Karpas-422 (cell line): ENCODE measurements at regions not wholly inside any gene's neighbourhood (a gene's known extent, or its start where the extent isn't known, plus 50 kb on each side); places are given as distances from the start of the nearest gene placed in this dataset.

Source experiments
- DNase-seq: peaks from one replicate; pipeline ENCODE4 v3.0.0-alpha.2; 2015
- H2AFZ ChIP-seq: fragments of 200-600 bp; sonication (generic); 2 replicates; pipeline ENCODE4 v1.6.1; 2014; ENCODE audit warnings: antibody characterized with exemption, low read length, mixed read lengths
- H3K27ac ChIP-seq: fragments of 200-600 bp; sonication (generic); 2 replicates; pipeline ENCODE4 v1.5.1; 2014; ENCODE audit warnings: mild to moderate bottlenecking, low read length, moderate library complexity
- H3K27me3 ChIP-seq: fragments of 200-600 bp; sonication (generic); 2 replicates; pipeline ENCODE4 v1.6.1; 2014; ENCODE audit warnings: low read length, mixed read lengths
- H3K36me3 ChIP-seq: fragments of 200-600 bp; sonication (generic); 2 replicates; pipeline ENCODE4 v1.6.1; 2014; ENCODE audit warnings: low read length, mixed read lengths; ENCODE audit not compliant: insufficient read depth
- H3K4me1 ChIP-seq: fragments of 200-600 bp; sonication (generic); 2 replicates; pipeline ENCODE4 v1.6.1; 2014; ENCODE audit warnings: mild to moderate bottlenecking, low read length, mixed read lengths
- H3K4me2 ChIP-seq: fragments of 200-600 bp; sonication (generic); 2 replicates; pipeline ENCODE4 v1.6.1; 2014; ENCODE audit warnings: low read length, low read depth, mild to moderate bottlenecking; ENCODE audit not compliant: poor library complexity, severe bottlenecking
- H3K4me3 ChIP-seq: fragments of 200-600 bp; sonication (generic); 2 replicates; pipeline ENCODE4 v1.5.1; 2014; ENCODE audit warnings: mild to moderate bottlenecking, antibody characterized with exemption, low read length, mixed read lengths
- H3K79me2 ChIP-seq: fragments of 200-600 bp; sonication (generic); 2 replicates; pipeline ENCODE4 v1.6.1; 2014; ENCODE audit warnings: mild to moderate bottlenecking, low read length, mixed read lengths
- H3K9ac ChIP-seq: fragments of 200-600 bp; sonication (generic); 2 replicates; pipeline ENCODE4 v1.6.0; 2014; ENCODE audit warnings: low read length
- H3K9me2 ChIP-seq: fragments of 200-600 bp; sonication (generic), shearing (Covaris generic); replicated peaks from 2 replicates; pipeline ENCODE4 v1.6.0; 2014; ENCODE audit warnings: mild to moderate bottlenecking, low read length, moderate library complexity; ENCODE audit not compliant: insufficient read depth
- H3K9me3 ChIP-seq: fragments of 300-700, 200-600 bp; sonication (generic); 2 replicates; pipeline ENCODE4 v1.6.1; 2014; ENCODE audit warnings: low read length, mixed read lengths
- H4K20me1 ChIP-seq: fragments of 200-600 bp; sonication (generic); 2 replicates; pipeline ENCODE4 v1.6.1; 2014; ENCODE audit warnings: mild to moderate bottlenecking, antibody characterized with exemption, low read length, low read depth; ENCODE audit not compliant: insufficient read depth

DNA sequence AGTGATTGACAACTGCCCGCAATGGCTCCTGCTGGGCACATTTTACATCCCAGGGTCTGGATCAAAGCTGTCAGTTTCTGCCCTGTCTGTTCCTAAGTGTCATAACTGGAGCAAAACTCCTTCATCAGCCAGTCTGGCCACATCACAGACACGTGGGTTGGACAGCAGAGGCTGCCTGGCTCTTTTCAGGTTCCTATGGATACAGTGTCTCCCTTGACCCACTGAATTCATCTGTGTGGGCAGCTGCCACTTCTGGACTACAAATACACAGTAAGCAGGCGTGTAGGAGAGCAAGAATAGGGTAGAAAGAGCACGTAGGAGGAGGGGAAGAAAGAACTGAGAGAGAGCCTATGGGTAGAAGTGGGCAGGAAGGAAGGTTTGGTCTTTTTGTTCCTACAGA is 238.0 kb downstream of the ENC1 start:
- Histone ChIP-seq H3K4me1 (no peaks in the 10 kb centered on the region), H3K9me3 (no peaks in the 10 kb centered on the region), H3K36me3 (no peaks in the 10 kb centered on the region), H4K20me1 (no peaks in the 10 kb centered on the region), H3K4me2 (no peak overlapping the region), H3K4me3 (no peak overlapping the region), H3K27ac (no peak overlapping the region), H3K9ac (no peak overlapping the region), H3K27me3 (no peaks in the 10 kb centered on the region), H2AFZ (no peak overlapping the region), H3K9me2 (no peaks in the 10 kb centered on the region), H3K79me2 (no peaks in the 10 kb centered on the region)
- DNase-seq = no peak

- Histone ChIP-seq H3K27ac (no peak overlapping the region), H3K4me3 (no peak overlapping the region), H4K20me1 (no peaks in the 10 kb centered on the region), H3K4me2 (no peak overlapping the region), H3K9me2 (no peaks in the 10 kb centered on the region), H3K27me3 (no peaks in the 10 kb centered on the region), H3K9ac (no peak overlapping the region), H2AFZ (no peak overlapping the region), H3K36me3 (no peaks in the 10 kb centered on the region), H3K9me3 (no peaks in the 10 kb centered on the region), H3K79me2 (no peaks in the 10 kb centered on the region), H3K4me1 (no peaks in the 10 kb centered on the region)
- DNase-seq = no peak
These were observed 238.6 kb downstream of the ENC1 start for GRCh38 chr5:74401946-74402320.

DNA sequence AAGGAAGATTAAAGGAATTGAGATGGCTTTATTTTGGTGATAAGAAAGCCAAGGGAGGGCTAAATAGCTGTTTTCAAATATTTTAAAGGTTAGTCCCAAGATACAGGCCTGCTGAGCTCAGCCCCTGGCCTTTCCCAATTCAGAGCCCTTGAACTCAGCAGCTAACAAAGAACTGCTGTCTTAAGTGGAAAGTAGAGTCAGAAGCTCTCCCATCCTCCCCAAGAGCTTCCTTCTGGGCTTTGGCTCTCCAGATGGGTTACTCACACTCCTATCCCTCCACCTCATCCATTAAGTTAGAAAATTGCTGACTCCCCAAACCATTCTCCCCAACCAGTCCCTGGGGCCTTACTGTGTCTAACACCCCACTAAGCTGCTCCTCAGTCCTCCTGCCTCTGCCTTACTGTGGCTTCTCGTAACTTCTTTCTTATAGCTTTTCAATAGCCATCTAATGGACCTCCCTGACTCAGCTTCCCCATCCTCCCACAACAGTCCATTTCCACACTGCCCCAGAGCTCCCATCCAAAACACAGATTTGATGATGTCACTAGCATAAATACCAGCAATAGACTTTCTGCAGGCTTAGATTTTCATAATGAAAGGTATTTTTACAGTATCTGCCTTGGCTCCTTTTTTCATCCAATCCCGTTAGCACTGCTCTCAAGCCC is 239.1 kb downstream of the ENC1 start:
- Histone ChIP-seq H3K27ac (no peak overlapping the region), H3K4me2 (no peak overlapping the region), H3K4me3 (no peak overlapping the region), H3K9me2 (no peaks in the 10 kb centered on the region), H3K79me2 (no peaks in the 10 kb centered on the region), H4K20me1 (no peaks in the 10 kb centered on the region), H3K36me3 (no peaks in the 10 kb centered on the region), H3K9ac (no peak overlapping the region), H3K4me1 (no peaks in the 10 kb centered on the region), H2AFZ (no peak overlapping the region), H3K27me3 (no peaks in the 10 kb centered on the region), H3K9me3 (no peaks in the 10 kb centered on the region)
- no peak for DNase-seq

DNA sequence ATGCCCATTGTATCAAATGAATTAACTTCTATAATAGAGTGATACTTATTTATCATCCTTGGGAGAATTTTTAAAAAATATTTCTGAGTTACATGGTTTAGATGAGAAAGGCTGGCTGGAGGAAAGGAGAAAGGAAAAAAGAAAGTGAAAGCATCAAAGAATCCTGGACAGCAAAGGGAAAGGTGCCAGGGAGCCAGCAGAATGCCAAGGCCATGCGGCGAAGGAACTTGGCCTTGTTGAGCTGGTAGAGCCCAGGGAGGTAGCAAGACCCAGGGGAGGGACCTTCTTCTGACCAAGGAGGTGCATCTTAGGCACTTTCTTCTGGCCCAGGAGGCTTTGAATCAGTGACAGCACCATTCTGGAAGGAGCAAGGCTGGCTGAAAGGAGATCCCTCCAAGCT is 240.5 kb downstream of the ENC1 start:
- no peaks in the 10 kb centered on the region for H3K4me1 ChIP-seq
- no peak for DNase-seq
- H3K27ac ChIP-seq = no peak overlapping the region
- H3K9me2 ChIP-seq = no peaks in the 10 kb centered on the region
- H3K4me3 ChIP-seq = no peak overlapping the region
- H3K27me3 ChIP-seq = no peaks in the 10 kb centered on the region
- no peak overlapping the region for H3K9ac ChIP-seq
- no peaks in the 10 kb centered on the region for H3K36me3 ChIP-seq
- H3K4me2 ChIP-seq = no peak overlapping the region
- no peak overlapping the region for H2AFZ ChIP-seq
- no peaks in the 10 kb centered on the region for H3K79me2 ChIP-seq
- no peaks in the 10 kb centered on the region for H4K20me1 ChIP-seq
- no peaks in the 10 kb centered on the region for H3K9me3 ChIP-seq

DNA sequence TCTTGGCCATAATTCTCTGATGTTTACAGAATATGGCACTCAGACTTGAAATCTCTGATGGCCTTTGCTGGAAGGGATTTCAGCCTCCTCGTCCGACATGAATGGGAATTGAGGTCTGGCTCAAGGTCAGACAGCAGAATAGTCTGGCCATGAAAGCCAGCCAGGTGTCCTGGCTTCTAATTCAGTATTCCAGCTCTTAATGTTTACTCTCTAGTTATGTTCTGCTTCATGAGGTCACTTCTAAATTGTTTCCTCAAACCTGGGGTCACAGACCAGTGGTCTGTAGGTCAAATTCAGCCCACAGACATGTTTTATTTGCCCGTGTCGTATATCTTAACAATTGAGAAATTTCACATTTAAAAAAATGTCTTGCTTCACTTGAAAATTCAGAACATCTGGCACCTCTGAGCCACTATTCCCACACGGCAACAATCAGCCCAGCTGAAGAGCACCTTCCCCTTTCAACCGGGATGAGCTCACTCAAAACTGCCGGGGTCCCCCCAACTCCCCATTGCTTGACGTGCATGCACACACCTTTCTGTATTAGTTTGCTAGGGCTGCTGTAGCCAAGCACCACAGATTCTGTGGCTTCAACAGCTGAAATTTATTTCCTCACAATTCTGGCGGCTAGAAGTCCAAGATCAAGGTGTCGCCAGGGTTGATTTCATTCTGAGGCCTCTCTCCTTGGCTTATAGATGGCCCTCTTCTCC is 243.5 kb downstream of the ENC1 start:
- H3K36me3 ChIP-seq = no peaks in the 10 kb centered on the region
- H4K20me1 ChIP-seq = no peaks in the 10 kb centered on the region
- H2AFZ ChIP-seq = no peak overlapping the region
- H3K4me2 ChIP-seq = no peak overlapping the region
- no peak overlapping the region for H3K9ac ChIP-seq
- no peaks in the 10 kb centered on the region for H3K27me3 ChIP-seq
- no peaks in the 10 kb centered on the region for H3K79me2 ChIP-seq
- no peaks in the 10 kb centered on the region for H3K9me2 ChIP-seq
- H3K4me3 ChIP-seq = no peak overlapping the region
- H3K4me1 ChIP-seq = no peaks in the 10 kb centered on the region
- H3K9me3 ChIP-seq = no peaks in the 10 kb centered on the region
- H3K27ac ChIP-seq = no peak overlapping the region
- DNase-seq = no peak

- H2AFZ ChIP-seq = no peak overlapping the region
- H3K27ac ChIP-seq = no peak overlapping the region
- no peaks in the 10 kb centered on the region for H3K9me2 ChIP-seq
- no peaks in the 10 kb centered on the region for H4K20me1 ChIP-seq
- no peaks in the 10 kb centered on the region for H3K79me2 ChIP-seq
- no peaks in the 10 kb centered on the region for H3K27me3 ChIP-seq
- DNase-seq = no peak
- no peak overlapping the region for H3K9ac ChIP-seq
- H3K4me3 ChIP-seq = no peak overlapping the region
- H3K4me2 ChIP-seq = no peak overlapping the region
- H3K4me1 ChIP-seq = no peaks in the 10 kb centered on the region
- no peaks in the 10 kb centered on the region for H3K36me3 ChIP-seq
- no peaks in the 10 kb centered on the region for H3K9me3 ChIP-seq
These were observed 245.3 kb downstream of the ENC1 start for GRCh38 chr5:74394916-74395880.

DNA sequence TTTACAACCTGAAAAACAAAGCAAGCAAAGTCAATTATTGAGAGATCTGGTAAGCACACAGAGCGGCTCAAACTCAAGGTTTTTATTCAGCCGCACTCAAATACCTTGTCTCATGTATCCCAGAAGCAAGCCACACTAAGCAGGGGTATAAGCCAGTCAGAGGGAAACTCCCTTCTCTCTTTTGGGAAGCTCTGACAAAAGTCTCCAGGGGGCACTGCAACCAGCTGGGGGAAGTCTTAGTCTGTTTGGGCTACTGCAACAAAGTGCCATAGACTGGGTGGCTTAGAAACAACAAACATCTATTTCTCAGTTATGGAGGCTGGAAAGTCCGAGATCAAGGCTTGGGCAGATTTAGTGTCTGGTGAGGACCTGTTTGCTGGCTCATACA is 246.0 kb downstream of the ENC1 start:
- Histone ChIP-seq H3K27ac (no peak overlapping the region), H3K9me2 (no peaks in the 10 kb centered on the region), H4K20me1 (no peaks in the 10 kb centered on the region), H3K4me1 (no peaks in the 10 kb centered on the region), H3K79me2 (no peaks in the 10 kb centered on the region), H3K9ac (no peak overlapping the region), H2AFZ (no peak overlapping the region), H3K4me2 (no peak overlapping the region), H3K27me3 (no peaks in the 10 kb centered on the region), H3K36me3 (no peaks in the 10 kb centered on the region), H3K9me3 (no peaks in the 10 kb centered on the region), H3K4me3 (no peak overlapping the region)
- peak; percentile 52 for DNase-seq

- Histone ChIP-seq H3K4me3 (no peak overlapping the region), H3K9me2 (no peaks in the 10 kb centered on the region), H2AFZ (no peak overlapping the region), H3K79me2 (no peaks in the 10 kb centered on the region), H3K4me1 (no peaks in the 10 kb centered on the region), H3K9ac (no peak overlapping the region), H3K36me3 (no peaks in the 10 kb centered on the region), H4K20me1 (no peaks in the 10 kb centered on the region), H3K9me3 (no peaks in the 10 kb centered on the region), H3K27ac (no peak overlapping the region), H3K4me2 (no peak overlapping the region), H3K27me3 (no peaks in the 10 kb centered on the region)
- no peak for DNase-seq
These were observed 246.6 kb downstream of the ENC1 start for GRCh38 chr5:74393943-74394342.
